Breast epithelium (tissue), 3 donors: ENCODE measurements at regions not wholly inside any gene's neighbourhood (a gene's known extent, or its start where the extent isn't known, plus 50 kb on each side); places are given as distances from the start of the nearest gene placed in this dataset.

Experiments
- POLR2A ChIP-seq: fragments of 450-650 bp; IDR thresholded peaks from one replicate; pipeline ENCODE4 v1.6.1; 2016; ENCODE audit warnings: antibody characterized with exemption, mild to moderate bottlenecking, moderate library complexity
- TF ChIP-seq, protein P1 (sequence below), 3 donors: fragments of 450-650 bp; IDR thresholded peaks; one replicate each; pipeline ENCODE4 v1.5.1; 2016 to 2017; ENCODE audit warnings: antibody characterized with exemption in 3 of 3, mild to moderate bottlenecking in 3 of 3, moderate library complexity in 3 of 3

DNA sequence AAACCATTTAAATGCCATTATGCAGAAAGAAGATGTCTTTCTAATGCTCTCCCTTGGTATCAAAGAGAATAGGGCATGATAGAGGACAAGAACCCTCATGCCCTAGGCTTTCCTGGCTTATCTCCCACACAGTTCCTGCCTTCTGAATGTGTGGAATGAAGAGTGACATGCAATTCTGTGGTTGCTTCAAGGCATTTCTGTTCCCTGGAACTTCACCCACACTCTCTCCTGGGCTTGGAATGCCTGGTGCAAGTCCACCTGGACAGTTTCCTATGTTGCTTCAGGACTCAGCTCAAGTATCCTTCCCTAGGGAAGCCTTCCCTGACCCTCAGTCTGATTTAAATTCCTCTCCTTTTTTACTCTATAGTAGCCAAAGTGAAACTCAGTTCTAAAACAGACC is 53.8 kb upstream of the DRD2 start:
- TF ChIP-seq, protein P1, sequence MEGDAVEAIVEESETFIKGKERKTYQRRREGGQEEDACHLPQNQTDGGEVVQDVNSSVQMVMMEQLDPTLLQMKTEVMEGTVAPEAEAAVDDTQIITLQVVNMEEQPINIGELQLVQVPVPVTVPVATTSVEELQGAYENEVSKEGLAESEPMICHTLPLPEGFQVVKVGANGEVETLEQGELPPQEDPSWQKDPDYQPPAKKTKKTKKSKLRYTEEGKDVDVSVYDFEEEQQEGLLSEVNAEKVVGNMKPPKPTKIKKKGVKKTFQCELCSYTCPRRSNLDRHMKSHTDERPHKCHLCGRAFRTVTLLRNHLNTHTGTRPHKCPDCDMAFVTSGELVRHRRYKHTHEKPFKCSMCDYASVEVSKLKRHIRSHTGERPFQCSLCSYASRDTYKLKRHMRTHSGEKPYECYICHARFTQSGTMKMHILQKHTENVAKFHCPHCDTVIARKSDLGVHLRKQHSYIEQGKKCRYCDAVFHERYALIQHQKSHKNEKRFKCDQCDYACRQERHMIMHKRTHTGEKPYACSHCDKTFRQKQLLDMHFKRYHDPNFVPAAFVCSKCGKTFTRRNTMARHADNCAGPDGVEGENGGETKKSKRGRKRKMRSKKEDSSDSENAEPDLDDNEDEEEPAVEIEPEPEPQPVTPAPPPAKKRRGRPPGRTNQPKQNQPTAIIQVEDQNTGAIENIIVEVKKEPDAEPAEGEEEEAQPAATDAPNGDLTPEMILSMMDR (IDR thresholded peaks at IDR 0.05) = no peak
- no peak for TF ChIP-seq POLR2A
